K562 (cell line): ENCODE measurements at regions not wholly inside any gene's neighbourhood (a gene's known extent, or its start where the extent isn't known, plus 50 kb on each side); places are given as distances from the start of the nearest gene placed in this dataset.

Experiments used
- ATAC-seq: fragments of 200-7000 bp; cut with Tn5 transposase; 3 replicates; pipeline ENCODE4 v1.9.1; 2020; ENCODE audit warnings: moderate library complexity
- BruUV-seq: library from RNA; stranded (reverse); fragments of 400-500 nt; replicated peaks from 2 replicates; lab custom pipeline; 2021; lab: Mats Ljungman, UMichigan
- CTCF ChIA-PET: fragments of 300-600 bp; formaldehyde crosslinking; extraction: SDS; loops from one replicate; lab custom pipeline; 2021; ENCODE audit warnings: low intra/inter-chr PET ratio; lab: Yijun Ruan, JAX
- POLR2A ChIA-PET: fragments of 300-600, 350-650 bp; sonication (Branson Sonifier 250); formaldehyde crosslinking; extraction: SDS; loops from one replicate; lab custom pipeline; 2021; ENCODE audit warnings: antibody characterized with exemption, inconsistent platforms; lab: Yijun Ruan, JAX
- DNase-seq, 4 experiments: peaks; one replicate each; pipeline versions ENCODE4 v3.0.0 to v3.0.0-alpha.2; 2011 to 2018; ENCODE audit warnings: low spot score in 3 of 4, mixed read lengths in 3 of 4; ENCODE audit errors: extremely low read depth in 1 of 4
- FAIRE-seq: peaks from 2 replicates; lab custom pipeline; 2011; peaks lifted over from hg19 to GRCh38; lab: Jason Lieb, UNC
- H2AFZ ChIP-seq: 2 replicates; pipeline ENCODE4 v1.6.0; 2011; ENCODE audit warnings: low read depth, low read length, control low read depth, inconsistent platforms
- H3K27ac ChIP-seq: fragments of 200-600 bp; 3 replicates; pipeline ENCODE4 v1.8.0; 2011; ENCODE audit warnings: low read depth, mild to moderate bottlenecking, control low read depth, inconsistent platforms, low read length, moderate library complexity, mixed read lengths; ENCODE audit errors: extremely low read depth
- H3K27me3 ChIP-seq, 2 experiments: fragments of 300-600 bp in 1 of 2; 2 replicates in 1 of 2; 3 replicates in 1 of 2; pipeline versions ENCODE4 v1.6.0 to v1.8.0; 2011; ENCODE audit warnings: inconsistent platforms in 2 of 2, low read length in 2 of 2, mild to moderate bottlenecking in 1 of 2, mixed read lengths in 1 of 2, moderate library complexity in 1 of 2; ENCODE audit not compliant: control insufficient read depth in 2 of 2, insufficient read depth in 2 of 2
- H3K36me3 ChIP-seq: fragments of 300-600 bp; 3 replicates; pipeline ENCODE4 v1.8.0; 2011; ENCODE audit warnings: mild to moderate bottlenecking, low read length, inconsistent platforms; ENCODE audit not compliant: control insufficient read depth, insufficient read depth
- H3K4me1 ChIP-seq, 2 experiments: fragments of 200-600 bp in 1 of 2; replicated peaks in 1 of 2; 2 replicates in 1 of 2; 3 replicates in 1 of 2; pipeline versions ENCODE4 v1.5.1 to v1.8.0; 2011; ENCODE audit warnings: inconsistent platforms in 2 of 2, low read length in 2 of 2, mild to moderate bottlenecking in 1 of 2, mixed read lengths in 1 of 2, moderate library complexity in 1 of 2; ENCODE audit not compliant: control insufficient read depth in 2 of 2, insufficient read depth in 2 of 2
- H3K4me2 ChIP-seq: 2 replicates; pipeline ENCODE4 v1.6.1; 2011; ENCODE audit warnings: low read length, control low read depth, inconsistent platforms, mixed read lengths; ENCODE audit not compliant: insufficient read depth
- H3K4me3 ChIP-seq: fragments of 200-600 bp; sonication (generic), shearing (Covaris generic); 2 replicates; pipeline ENCODE4 v1.5.1; 2016; ENCODE audit warnings: control low read depth, inconsistent platforms
- H3K79me2 ChIP-seq: fragments of 200-600 bp; 3 replicates; pipeline ENCODE4 v1.8.0; 2011; ENCODE audit warnings: low read length, inconsistent platforms; ENCODE audit not compliant: control insufficient read depth, insufficient read depth
- H3K9ac ChIP-seq, 2 experiments: 2 replicates each; pipeline versions ENCODE4 v1.6.0 to v1.6.1; 2011; ENCODE audit warnings: low read depth in 2 of 2, low read length in 2 of 2, control low read depth in 1 of 2, inconsistent platforms in 1 of 2, mild to moderate bottlenecking in 1 of 2, mixed read lengths in 1 of 2; ENCODE audit not compliant: insufficient read depth in 1 of 2
- H3K9me1 ChIP-seq: one replicate; pipeline ENCODE4 v1.6.0; 2011; ENCODE audit warnings: inconsistent platforms, mild to moderate bottlenecking, low read length, moderate library complexity; ENCODE audit not compliant: control insufficient read depth, insufficient read depth
- H3K9me3 ChIP-seq: replicated peaks from 2 replicates; pipeline ENCODE4 v1.5.1; 2011; ENCODE audit warnings: low read depth, low read length, inconsistent platforms; ENCODE audit not compliant: control insufficient read depth, insufficient read depth
- H4K20me1 ChIP-seq: replicated peaks from 2 replicates; pipeline ENCODE4 v1.6.1; 2011; ENCODE audit warnings: low read length, inconsistent platforms, mixed read lengths; ENCODE audit not compliant: control insufficient read depth, insufficient read depth
- BMI1 ChIP-seq: fragments of 150-350 bp; IDR thresholded peaks from 2 replicates; pipeline ENCODE4 v1.6.1; 2014; ENCODE audit warnings: low read length
- CREBBP ChIP-seq: IDR thresholded peaks from one replicate; pipeline ENCODE4 v1.6.1; 2012; ENCODE audit warnings: low read depth, mild to moderate bottlenecking, control low read depth, inconsistent platforms, low read length
- GTF2A2 ChIP-seq: IDR thresholded peaks from 2 replicates; pipeline ENCODE4 v1.6.1; 2016; ENCODE audit warnings: mild to moderate bottlenecking, missing genetic modification characterization, missing compliant biosample characterization
- HBP1 ChIP-seq: fragments of 450-650 bp; formaldehyde crosslinking; IDR thresholded peaks from 2 replicates; pipeline ENCODE4 v1.4.0; 2022; ENCODE audit warnings: missing genetic modification characterization
- ID3 ChIP-seq, 2 experiments: fragments of 250-450 bp in 1 of 2; fragments of 450-650 bp in 1 of 2; sonication (Bioruptor Pico) in 1 of 2; IDR thresholded peaks; 2 replicates each; pipeline versions ENCODE4 v1.6.1 to v1.8.0; 2016 to 2021; ENCODE audit warnings: mild to moderate bottlenecking in 2 of 2, moderate library complexity in 2 of 2, missing compliant biosample characterization in 1 of 2, missing genetic modification characterization in 1 of 2
- KDM5B ChIP-seq: fragments of 200-600 bp; sonication (generic); IDR thresholded peaks from 2 replicates; pipeline ENCODE4 v1.6.1; 2012; ENCODE audit warnings: low read depth, mild to moderate bottlenecking, moderate library complexity, low read length, control low read depth, inconsistent platforms; ENCODE audit not compliant: insufficient replicate concordance
- MBD2 ChIP-seq: sonication (generic); IDR thresholded peaks from 2 replicates; pipeline ENCODE4 v1.6.1; 2016; ENCODE audit warnings: low read depth, borderline replicate concordance
- PCBP1 ChIP-seq: fragments of 200-400 bp; formaldehyde crosslinking; IDR thresholded peaks from 2 replicates; pipeline ENCODE4 v1.6.1; 2018; ENCODE audit warnings: mild to moderate bottlenecking, low read depth, low read length; ENCODE audit not compliant: poor library complexity, severe bottlenecking
- PTBP1 ChIP-seq: fragments of 200-400 bp; formaldehyde crosslinking; IDR thresholded peaks from 2 replicates; pipeline ENCODE4 v1.6.1; 2017; ENCODE audit warnings: low read depth, low read length
- RBFOX2 ChIP-seq: fragments of 200-400 bp; formaldehyde crosslinking; IDR thresholded peaks from 2 replicates; pipeline ENCODE4 v1.6.1; 2017; ENCODE audit warnings: low read depth, mild to moderate bottlenecking, low read length, moderate library complexity
- SUPT5H ChIP-seq: fragments of 450-650 bp; IDR thresholded peaks from 2 replicates; pipeline ENCODE4 v1.6.1; 2016
- TRIM25 ChIP-seq: fragments of 450-650 bp; IDR thresholded peaks from 2 replicates; pipeline ENCODE4 v1.7.0; 2016; ENCODE audit warnings: borderline replicate concordance
- TSC22D4 ChIP-seq: fragments of 450-650 bp; IDR thresholded peaks from 2 replicates; pipeline ENCODE4 v1.6.1; 2016; ENCODE audit warnings: missing genetic modification characterization, missing biosample characterization, control low read depth
- VEZF1 ChIP-seq: fragments of 200-800 bp; sonication (Bioruptor generic); IDR thresholded peaks from 2 replicates; pipeline ENCODE4 v1.6.1; 2017; ENCODE audit warnings: missing genetic modification characterization, missing compliant biosample characterization
- XRCC5 ChIP-seq: fragments of 200-400 bp; formaldehyde crosslinking; IDR thresholded peaks from 2 replicates; pipeline ENCODE4 v1.6.1; 2017; ENCODE audit warnings: low read depth, mild to moderate bottlenecking, low read length
- ZEB2 ChIP-seq: fragments of 450-650 bp; IDR thresholded peaks from 2 replicates; pipeline ENCODE4 v1.6.1; 2016
- ZNF133 ChIP-seq: fragments of 250-450 bp; sonication (Bioruptor Pico); IDR thresholded peaks from 2 replicates; pipeline ENCODE4 v1.4.0; 2020; ENCODE audit warnings: mild to moderate bottlenecking
- ZNF41 ChIP-seq: fragments of 250-450 bp; sonication (Bioruptor Pico); conservative IDR thresholded peaks from 2 replicates; pipeline ENCODE4 v1.4.0; 2020; ENCODE audit warnings: mild to moderate bottlenecking
- ZNF668 ChIP-seq: fragments of 250-450 bp; sonication (Bioruptor Pico); IDR thresholded peaks from 2 replicates; pipeline ENCODE4 v1.8.0; 2022; ENCODE audit warnings: mild to moderate bottlenecking, inconsistent platforms
- ZNF76 ChIP-seq: fragments of 250-450 bp; sonication (Bioruptor Pico); IDR thresholded peaks from 2 replicates; pipeline ENCODE4 v1.4.0; 2020; ENCODE audit warnings: mild to moderate bottlenecking, moderate library complexity, borderline replicate concordance
- in situ Hi-C: fragments of 300-500 bp; cut with MboI; formaldehyde crosslinking; loops from 4 replicates; pipeline ENCODE4 v1.15.0; 2018; ENCODE audit warnings: inconsistent platforms, mixed read lengths
- intact Hi-C: fragments of 100-400 bp; cut with micrococcal nuclease; formaldehyde crosslinking; loops from 2 replicates; pipeline ENCODE4 v1.14.2; 2022

GRCh38 chr7:17545348-17545747, 246.9 kb downstream of the AHR start:
- POLR2A ChIA-PET: no interaction called here
- Histone ChIP-seq H3K27ac (no peak overlapping the region), H4K20me1 (no peaks in the 10 kb centered on the region), H3K4me1 (no peaks in the 10 kb centered on the region), H3K9me3 (no peaks in the 10 kb centered on the region), H2AFZ (no peak overlapping the region), H3K9me1 (no peaks in the 10 kb centered on the region), H3K36me3 (no peaks in the 10 kb centered on the region), H3K9ac (no peak overlapping the region), H3K4me2 (no peak overlapping the region), H3K27me3 (no peaks in the 10 kb centered on the region), H3K4me3 (no peak overlapping the region), H3K79me2 (no peaks in the 10 kb centered on the region)
- no peak for ATAC-seq
- CTCF ChIA-PET: no interaction called here
- intact Hi-C loops: no loop called here
- TF ChIP-seq PTBP1 (no peak), ZNF668 (CRISPR knock-in tag) (no peak), HBP1 (no peak), XRCC5 (no peak), PCBP1 (no peak), ZNF133 (CRISPR knock-in tag) (no peak), VEZF1 (no peak), ID3 (CRISPR knock-in tag; IDR thresholded peaks at IDR 0.05) (no peak), ID3 (tag; IDR thresholded peaks at IDR 0.05) (no peak), BMI1 (no peak), ZNF76 (CRISPR knock-in tag) (no peak), ZNF41 (CRISPR knock-in tag) (no peak), KDM5B (no peak), TSC22D4 (tag) (no peak), ZEB2 (no peak), CREBBP (no peak), MBD2 (no peak), RBFOX2 (no peak), TRIM25 (no peak), SUPT5H (no peak), GTF2A2 (tag) (no peak)
- in situ Hi-C loops: no loop called here
- no peak for DNase-seq
- BruUV-seq: no TSS peak
- no peak for FAIRE-seq
